ENCODE measurements at regions not wholly inside any gene's neighbourhood (a gene's known extent, or its start where the extent isn't known, plus 50 kb on each side); places are given as distances from the start of the nearest gene placed in this dataset.

- peaks cover 7 to 18% (median 14%) of the 10 kb centered on the region in 4 donors for H3K4me1 Mint-ChIP-seq
- no peaks in the 10 kb centered on the region for H3K9me3 Mint-ChIP-seq
- POLR2A ChIA-PET: no interaction called here
- H3K27me3 Mint-ChIP-seq: peaks cover 3 to 24% (median 6%) of the 10 kb centered on the region in 5 donors
- peak overlapping the region in 9 of 10 donors; percentile 2 to 76 (median 47) for H3K4me3 Mint-ChIP-seq
- no peak for DNase-seq
- H3K27ac Mint-ChIP-seq: peak overlapping the region in 6 of 10 donors; percentile 2 to 82 (median 35)
- ATAC-seq: peak in 1 of 2 donors; percentile 29
- H3K36me3 Mint-ChIP-seq: no peaks in the 10 kb centered on the region
Observed at GRCh38 chr11:31995525-31996094, 95.3 kb upstream of the RCN1 start.

DNA sequence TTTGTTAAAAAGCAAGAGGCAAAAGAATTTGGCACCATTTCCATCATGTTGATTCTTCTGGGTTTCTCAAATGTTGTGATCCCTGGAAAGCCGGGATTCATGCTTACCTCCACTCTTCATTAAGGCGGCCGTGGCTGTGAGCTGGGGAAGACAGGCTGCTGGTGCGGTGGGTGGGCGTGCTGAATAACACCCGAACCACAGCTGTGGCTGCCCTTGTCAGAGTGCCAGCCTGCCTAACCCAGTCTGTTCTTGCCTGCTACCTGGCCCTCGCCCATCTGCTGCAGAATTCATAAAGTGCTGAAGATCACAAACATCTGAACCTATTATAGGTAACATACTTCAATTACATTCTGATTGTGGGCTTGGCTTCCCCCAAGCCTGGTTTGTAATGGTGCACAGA lies 95.8 kb upstream of the RCN1 start:
- Mint-ChIP-seq H3K4me3 (peak overlapping the region in 5 of 10 donors; percentile 45 to 76 (median 66)), H3K27me3 (peaks cover 3 to 29% (median 5%) of the 10 kb centered on the region in 5 donors), H3K27ac (peak overlapping the region in 2 of 10 donors; percentile 12 to 20), H3K36me3 (no peaks in the 10 kb centered on the region), H3K4me1 (peaks cover 7 to 18% (median 14%) of the 10 kb centered on the region in 4 donors), H3K9me3 (no peaks in the 10 kb centered on the region)
- ATAC-seq: no peak
- POLR2A ChIA-PET: no interaction called here
- no peak for DNase-seq

GRCh38 chr11:31987118-31988005 lies 103.5 kb upstream of the RCN1 start:
- no peak overlapping the region for H3K27ac Mint-ChIP-seq
- H3K36me3 Mint-ChIP-seq: no peaks in the 10 kb centered on the region
- ATAC-seq: no peak
- H3K4me3 Mint-ChIP-seq: peak overlapping the region in 3 of 10 donors; percentile 23 to 43 (median 39)
- no peak for DNase-seq
- peaks cover 19 to 59% (median 38%) of the 10 kb centered on the region in 5 donors for H3K27me3 Mint-ChIP-seq
- POLR2A ChIA-PET: no interaction called here
- H3K4me1 Mint-ChIP-seq: peaks cover 0 to 6% (median 1%) of the 10 kb centered on the region in 4 donors
- H3K9me3 Mint-ChIP-seq: peaks cover 0 to 6% (median 0%) of the 10 kb centered on the region in 9 donors

DNA sequence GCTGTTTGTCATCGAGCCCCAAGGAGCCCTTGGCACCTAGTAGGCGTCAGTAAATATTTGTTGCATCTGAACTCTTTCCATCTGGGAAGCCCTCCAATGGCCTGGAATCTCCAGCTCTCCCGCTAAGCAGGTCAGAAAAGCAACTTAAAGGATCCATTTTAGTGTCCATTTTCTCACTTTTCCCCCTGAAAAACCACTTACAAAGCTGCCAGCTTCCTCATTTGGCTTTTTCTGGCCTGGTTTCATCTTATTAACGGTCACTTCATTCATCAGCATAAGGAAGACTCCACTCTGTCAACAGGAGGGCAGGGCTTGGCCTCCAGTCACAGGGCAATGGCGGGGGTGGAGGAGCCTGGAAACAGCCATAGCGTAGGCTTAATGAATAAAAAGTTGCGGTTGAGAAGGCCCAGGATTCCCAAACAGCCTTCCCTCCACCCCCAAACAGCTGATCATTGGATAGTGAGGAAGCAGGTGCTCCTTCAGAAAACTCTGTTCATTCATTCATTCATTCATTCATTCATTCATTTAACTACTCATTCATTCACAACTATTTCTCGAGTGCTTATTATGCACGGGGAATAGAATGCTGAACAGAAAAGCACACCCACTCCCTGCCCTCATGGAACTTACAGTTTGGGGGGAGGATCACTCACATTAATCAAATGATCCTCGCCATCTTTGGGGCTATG lies 104.5 kb upstream of the RCN1 start:
- POLR2A ChIA-PET: no interaction called here
- Mint-ChIP-seq H3K4me3 (no peak overlapping the region), H3K4me1 (peaks cover 0 to 6% (median 1%) of the 10 kb centered on the region in 4 donors), H3K36me3 (no peaks in the 10 kb centered on the region), H3K27me3 (peaks cover 19 to 59% (median 41%) of the 10 kb centered on the region in 5 donors), H3K27ac (no peak overlapping the region), H3K9me3 (peaks cover 0 to 11% (median 0%) of the 10 kb centered on the region in 9 donors)
- ATAC-seq (no peak), DNase-seq (no peak)

GRCh38 chr11:31981457-31981856 lies 109.4 kb upstream of the RCN1 start:
- no peak for DNase-seq
- no peak for ATAC-seq
- no peak overlapping the region for H3K27ac Mint-ChIP-seq
- peaks cover 0 to 12% (median 0%) of the 10 kb centered on the region in 3 donors for H3K36me3 Mint-ChIP-seq
- H3K4me3 Mint-ChIP-seq: no peak overlapping the region
- peaks cover 0 to 22% (median 8%) of the 10 kb centered on the region in 9 donors for H3K9me3 Mint-ChIP-seq
- POLR2A ChIA-PET: no interaction called here
- H3K27me3 Mint-ChIP-seq: peaks cover 24 to 49% (median 42%) of the 10 kb centered on the region in 5 donors
- no peaks in the 10 kb centered on the region for H3K4me1 Mint-ChIP-seq

GRCh38 chr11:31977343-31977742 lies 113.5 kb upstream of the RCN1 start:
- Mint-ChIP-seq H3K27ac (no peak overlapping the region), H3K9me3 (peaks cover 0 to 22% (median 8%) of the 10 kb centered on the region in 9 donors), H3K4me1 (no peaks in the 10 kb centered on the region), H3K27me3 (peaks cover 18 to 55% (median 29%) of the 10 kb centered on the region in 5 donors), H3K4me3 (no peak overlapping the region), H3K36me3 (peaks cover 0 to 12% (median 0%) of the 10 kb centered on the region in 3 donors)
- ATAC-seq: no peak
- POLR2A ChIA-PET: no interaction called here
- DNase-seq: no peak

- DNase-seq: no peak
- Mint-ChIP-seq H3K9me3 (peaks cover 0 to 14% (median 4%) of the 10 kb centered on the region in 9 donors), H3K27me3 (peaks cover 11 to 45% (median 25%) of the 10 kb centered on the region in 5 donors), H3K4me3 (no peak overlapping the region), H3K27ac (no peak overlapping the region), H3K4me1 (no peaks in the 10 kb centered on the region), H3K36me3 (peaks cover 0 to 8% (median 0%) of the 10 kb centered on the region in 3 donors)
- ATAC-seq: no peak
- POLR2A ChIA-PET: no interaction called here
Observed at GRCh38 chr11:31974366-31975136, 116.3 kb upstream of the RCN1 start.

DNA sequence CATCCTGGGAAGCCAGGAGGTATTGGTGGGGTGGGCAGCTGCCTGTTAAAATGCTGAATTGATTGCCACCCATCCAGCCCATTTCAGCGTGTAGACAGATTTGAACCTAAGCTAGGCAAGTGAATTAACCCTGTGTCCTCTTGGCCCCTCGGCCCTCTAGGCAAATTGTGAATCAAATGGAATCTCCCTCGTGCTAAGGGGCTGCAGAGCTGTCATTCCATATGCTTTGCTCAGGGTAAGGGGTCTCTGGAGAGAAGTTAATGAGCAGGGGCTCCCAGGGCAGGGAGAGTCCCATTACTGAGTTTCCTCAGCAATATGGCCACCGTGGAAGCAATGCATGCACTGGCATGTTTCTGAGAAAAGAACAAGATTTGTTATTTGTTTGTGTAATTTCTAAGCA lies 117.7 kb upstream of the RCN1 start:
- no peak for ATAC-seq
- no peaks in the 10 kb centered on the region for H3K4me1 Mint-ChIP-seq
- peaks cover 0 to 10% (median 2%) of the 10 kb centered on the region in 9 donors for H3K9me3 Mint-ChIP-seq
- H3K36me3 Mint-ChIP-seq: peaks cover 0 to 3% (median 0%) of the 10 kb centered on the region in 3 donors
- peaks cover 7 to 50% (median 18%) of the 10 kb centered on the region in 5 donors for H3K27me3 Mint-ChIP-seq
- POLR2A ChIA-PET: no interaction called here
- no peak overlapping the region for H3K27ac Mint-ChIP-seq
- no peak for DNase-seq
- H3K4me3 Mint-ChIP-seq: no peak overlapping the region

DNA sequence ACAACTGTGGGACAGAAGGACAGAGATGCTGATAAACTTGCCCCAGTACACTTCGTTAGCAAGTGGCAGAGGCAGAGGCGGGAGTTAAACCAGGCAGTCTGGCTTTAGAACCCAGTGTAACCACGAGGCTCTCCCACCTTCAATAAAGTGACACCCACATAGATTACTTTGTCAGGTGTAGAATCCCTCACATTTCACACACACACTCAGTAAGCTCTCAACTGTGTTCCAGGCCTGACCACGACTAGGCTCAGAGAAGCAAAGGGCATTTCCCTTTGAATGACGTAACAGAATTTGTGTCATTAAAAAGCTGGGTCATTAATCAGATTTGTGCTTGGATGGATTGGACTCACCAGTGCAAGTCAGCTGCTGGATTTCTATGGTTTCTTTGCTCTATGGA lies 118.3 kb upstream of the RCN1 start:
- H3K9me3 Mint-ChIP-seq: peaks cover 0 to 10% (median 2%) of the 10 kb centered on the region in 9 donors
- POLR2A ChIA-PET: no interaction called here
- DNase-seq (no peak), ATAC-seq (no peak)
- no peak overlapping the region for H3K4me3 Mint-ChIP-seq
- H3K27ac Mint-ChIP-seq: no peak overlapping the region
- peaks cover 0 to 3% (median 0%) of the 10 kb centered on the region in 3 donors for H3K36me3 Mint-ChIP-seq
- H3K27me3 Mint-ChIP-seq: peaks cover 4 to 50% (median 19%) of the 10 kb centered on the region in 5 donors
- H3K4me1 Mint-ChIP-seq: no peaks in the 10 kb centered on the region

DNA sequence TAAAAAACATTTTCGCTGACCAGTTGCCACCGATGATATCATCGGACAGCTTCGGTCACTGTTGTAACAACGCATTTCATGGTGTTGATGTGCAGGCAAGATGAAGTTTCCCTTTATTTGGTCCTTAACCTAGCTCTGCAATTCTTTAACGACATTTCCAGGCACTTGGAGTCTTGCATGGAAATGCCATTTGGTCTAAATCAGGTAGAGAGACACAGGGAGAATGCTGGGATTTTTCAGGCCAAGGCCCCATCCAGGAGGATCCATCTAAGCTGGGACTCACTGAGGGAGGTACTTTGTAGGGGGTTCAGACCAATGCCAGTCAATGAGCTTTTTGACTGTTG lies 121.5 kb upstream of the RCN1 start:
- H3K36me3 Mint-ChIP-seq: peaks cover 0 to 3% (median 0%) of the 10 kb centered on the region in 3 donors
- H3K4me3 Mint-ChIP-seq: no peak overlapping the region
- DNase-seq (no peak), ATAC-seq (no peak)
- H3K4me1 Mint-ChIP-seq: no peaks in the 10 kb centered on the region
- POLR2A ChIA-PET: no interaction called here
- H3K27me3 Mint-ChIP-seq: peaks cover 2 to 30% (median 12%) of the 10 kb centered on the region in 5 donors
- peaks cover 0 to 10% (median 2%) of the 10 kb centered on the region in 9 donors for H3K9me3 Mint-ChIP-seq
- H3K27ac Mint-ChIP-seq: no peak overlapping the region

- peaks cover 0 to 10% (median 2%) of the 10 kb centered on the region in 9 donors for H3K9me3 Mint-ChIP-seq
- DNase-seq (no peak), ATAC-seq (no peak)
- peaks cover 0 to 3% (median 0%) of the 10 kb centered on the region in 3 donors for H3K36me3 Mint-ChIP-seq
- no peaks in the 10 kb centered on the region for H3K4me1 Mint-ChIP-seq
- no peak overlapping the region for H3K27ac Mint-ChIP-seq
- POLR2A ChIA-PET: no interaction called here
- peaks cover 1 to 25% (median 10%) of the 10 kb centered on the region in 5 donors for H3K27me3 Mint-ChIP-seq
- no peak overlapping the region for H3K4me3 Mint-ChIP-seq
Observed at GRCh38 chr11:31968461-31969358, 122.2 kb upstream of the RCN1 start.
